ENCODE measurements at regions not wholly inside any gene's neighbourhood (a gene's known extent, or its start where the extent isn't known, plus 50 kb on each side); places are given as distances from the start of the nearest gene placed in this dataset.

DNA sequence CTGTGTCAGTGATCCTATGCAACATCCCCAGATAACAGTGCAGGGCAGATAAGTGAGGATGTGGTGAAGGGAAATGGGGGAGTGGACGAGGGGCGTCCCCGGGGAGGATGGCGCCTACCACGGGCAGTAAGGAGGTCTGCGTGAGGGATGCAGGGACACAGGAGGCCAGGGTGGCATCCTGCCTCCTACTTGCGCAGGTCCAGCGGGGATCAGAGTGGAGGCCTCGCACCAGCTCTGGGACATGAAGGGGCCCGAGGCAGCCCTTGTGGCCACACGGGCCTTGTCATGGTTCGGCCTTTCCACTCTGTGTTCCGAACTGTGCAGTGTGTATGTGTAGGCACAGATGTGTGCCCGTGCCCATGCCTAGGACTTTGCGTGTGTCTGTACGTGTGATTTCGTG, 1227.5 kb downstream of the BRD1 start:
- Histone ChIP-seq H3K27ac (ENCODE audit: low read depth, low read length) (no peak overlapping the region), H3K4me2 (ENCODE audit: low read length) (no peak overlapping the region), H3K9me3 (ENCODE audit: control insufficient read depth in 1 of 2, insufficient read depth in 1 of 2, low read depth in 1 of 2, low read length in 2 of 2) (peaks cover 0 to 3% of the 10 kb centered on the region in 2 experiments; a peak in 2 of 4 replicates), H4K20me1 (ENCODE audit: insufficient read depth) (no peaks in the 10 kb centered on the region), H3K9me2 (ENCODE audit: insufficient read depth) (no peaks in the 10 kb centered on the region), H3K9ac (ENCODE audit: low read length) (no peak overlapping the region), H3K79me2 (ENCODE audit: insufficient read depth, low read length) (no peaks in the 10 kb centered on the region), H3K4me1 (ENCODE audit: control insufficient read depth in 1 of 2, insufficient read depth in 2 of 2, low read length in 2 of 2) (no peaks in the 10 kb centered on the region), H3K36me3 (ENCODE audit: control insufficient read depth in 1 of 2, insufficient read depth in 2 of 2, low read length in 2 of 2) (no peaks in the 10 kb centered on the region), H3K27me3 (ENCODE audit: insufficient read depth, low read length) (no peaks in the 10 kb centered on the region), H3K4me3 (replicated peaks in 1 of 2; ENCODE audit: low read depth in 1 of 2, low read length in 2 of 2) (no peak overlapping the region), H2AFZ (ENCODE audit: low read depth, low read length, poor library complexity, severe bottlenecking) (no peak overlapping the region)
- intact Hi-C loops (cut with micrococcal nuclease), result no loop called here
- BruUV-seq (replicated peaks), result no TSS peak
- ChIA-PET CTCF (no interaction called here), RAD21 (ENCODE audit: low non-redundant PET in 1 of 2, low total read pairs in 2 of 2, uncharacterized antibody in 2 of 2, unreplicated experiment in 2 of 2) (no interaction called here), POLR2A (no interaction called here)
- ATAC-seq (no peak), DNase-seq (ENCODE audit: low read depth, low spot score) (no peak)
- no peak for TF ChIP-seq JUND (IDR thresholded peaks at IDR 0.05)
- TF ChIP-seq ZBTB33 (IDR thresholded peaks at IDR 0.05; ENCODE audit: extremely low read depth, insufficient replicate concordance, low read length), result no peak
- no peak for TF ChIP-seq EZH2 (IDR thresholded peaks at IDR 0.05)
- no peak for TF ChIP-seq ZFX (IDR thresholded peaks at IDR 0.05)
- no peak for TF ChIP-seq EZH2phosphoT487 (IDR thresholded peaks at IDR 0.05; ENCODE audit: borderline replicate concordance)
- TF ChIP-seq, protein P1, sequence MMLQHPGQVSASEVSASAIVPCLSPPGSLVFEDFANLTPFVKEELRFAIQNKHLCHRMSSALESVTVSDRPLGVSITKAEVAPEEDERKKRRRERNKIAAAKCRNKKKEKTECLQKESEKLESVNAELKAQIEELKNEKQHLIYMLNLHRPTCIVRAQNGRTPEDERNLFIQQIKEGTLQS (IDR thresholded peaks at IDR 0.05), result no peak
- no peak for TF ChIP-seq CTCF (IDR thresholded peaks at IDR 0.05 in 2 of 3, conservative IDR thresholded peaks at IDR 0.05 in 1 of 3; ENCODE audit: borderline replicate concordance in 1 of 3, insufficient read depth in 1 of 3, low read depth in 2 of 3, low read length in 2 of 3)
- TF ChIP-seq RAD21 (IDR thresholded peaks at IDR 0.05; ENCODE audit: low read depth), result no peak
- TF ChIP-seq TCF7L2 (IDR thresholded peaks at IDR 0.05; ENCODE audit: borderline replicate concordance, extremely low read depth, insufficient read depth, insufficient read length), result no peak
- no peak for TF ChIP-seq SIN3A (IDR thresholded peaks at IDR 0.05; ENCODE audit: low read depth)
- no peak for TF ChIP-seq FOSL1 (IDR thresholded peaks at IDR 0.05; ENCODE audit: low read depth)
- no peak for TF ChIP-seq CBX3 (IDR thresholded peaks at IDR 0.05; ENCODE audit: low read depth)
- TF ChIP-seq POLR2AphosphoS5 (IDR thresholded peaks at IDR 0.05; ENCODE audit: low read depth, low read length), result no peak
- no peak for TF ChIP-seq CEBPB (IDR thresholded peaks at IDR 0.05; ENCODE audit: low read depth)
- TF ChIP-seq POLR2A (IDR thresholded peaks at IDR 0.05; ENCODE audit: borderline replicate concordance, extremely low read depth, insufficient read depth, insufficient read length), result no peak
- TF ChIP-seq SP1 (IDR thresholded peaks at IDR 0.05; ENCODE audit: low read depth), result no peak
- TF ChIP-seq REST (IDR thresholded peaks at IDR 0.05; ENCODE audit: low read depth), result no peak
- TF ChIP-seq ZNF274 (IDR thresholded peaks at IDR 0.05; ENCODE audit: low read depth, low read length), result no peak
